Common myeloid progenitor, CD34-positive (primary cell): ENCODE measurements at regions not wholly inside any gene's neighbourhood (a gene's known extent, or its start where the extent isn't known, plus 50 kb on each side); places are given as distances from the start of the nearest gene placed in this dataset.

Experiments
- CTCF ChIA-PET: fragments of 350-600 bp; sonication (Branson Sonifier 250); formaldehyde crosslinking; loops from one replicate; lab custom pipeline; 2021; ENCODE audit warnings: antibody characterized with exemption; lab: Charles Lee
- POLR2A ChIA-PET: fragments of 350-600 bp; sonication (Branson Sonifier 250); formaldehyde crosslinking; loops from one replicate; lab custom pipeline; 2021; ENCODE audit warnings: antibody characterized with exemption; lab: Charles Lee
- DNase-seq, 3 donors: peaks; one replicate each; pipeline versions ENCODE4 v3.0.0 to v3.0.0-alpha.2; 2013
- H3K27ac ChIP-seq, 2 experiments: 1 replicate in 1 of 2; 2 replicates in 1 of 2; pipeline ENCODE4 v1.7.0; 2013; ENCODE audit warnings: inconsistent platforms in 2 of 2, low read length in 2 of 2, mild to moderate bottlenecking in 2 of 2, low read depth in 1 of 2, moderate library complexity in 1 of 2; ENCODE audit not compliant: severe bottlenecking in 2 of 2, insufficient read depth in 1 of 2, poor library complexity in 1 of 2
- H3K27me3 ChIP-seq, 5 experiments: replicated peaks in 2 of 5; 1 replicate in 3 of 5; 2 replicates in 2 of 5; pipeline versions ENCODE4 v1.6.1 to v1.7.0; 2013; ENCODE audit warnings: low read length in 4 of 5, mild to moderate bottlenecking in 2 of 5, moderate library complexity in 2 of 5, inconsistent platforms in 1 of 5; ENCODE audit not compliant: insufficient read depth in 5 of 5, control insufficient read depth in 4 of 5
- H3K36me3 ChIP-seq, 4 experiments: 1 replicate in 2 of 4; 2 replicates in 2 of 4; pipeline versions ENCODE4 v1.6.1 to v1.7.0; 2013; ENCODE audit warnings: low read length in 3 of 4, control low read depth in 1 of 4, mild to moderate bottlenecking in 1 of 4; ENCODE audit not compliant: control insufficient read depth in 4 of 4, insufficient read depth in 4 of 4
- H3K4me1 ChIP-seq, 4 experiments: 1 replicate in 3 of 4; 2 replicates in 1 of 4; pipeline versions ENCODE4 v1.6.1 to v1.7.1; 2013; ENCODE audit warnings: low read length in 3 of 4, mild to moderate bottlenecking in 3 of 4, control low read depth in 1 of 4, inconsistent platforms in 1 of 4, moderate library complexity in 1 of 4; ENCODE audit not compliant: control insufficient read depth in 4 of 4, insufficient read depth in 4 of 4; ENCODE audit errors: control extremely low read depth in 1 of 4
- H3K4me3 ChIP-seq, 7 experiments: 1 replicate in 4 of 7; 2 replicates in 3 of 7; pipeline versions ENCODE4 v1.5.1 to v1.7.0; 2013; ENCODE audit warnings: mild to moderate bottlenecking in 7 of 7, low read length in 6 of 7, moderate library complexity in 6 of 7, inconsistent platforms in 2 of 7, low read depth in 2 of 7, control low read depth in 1 of 7; ENCODE audit not compliant: insufficient read depth in 4 of 7, control insufficient read depth in 1 of 7; ENCODE audit errors: extremely low read depth in 1 of 7
- H3K9me3 ChIP-seq, 5 experiments: 1 replicate in 4 of 5; 2 replicates in 1 of 5; pipeline versions ENCODE4 v1.6.1 to v1.7.1; 2013; ENCODE audit warnings: low read length in 4 of 5, mild to moderate bottlenecking in 2 of 5, inconsistent platforms in 1 of 5, low read depth in 1 of 5, moderate library complexity in 1 of 5; ENCODE audit not compliant: control insufficient read depth in 4 of 5, insufficient read depth in 2 of 5; ENCODE audit errors: control extremely low read depth in 1 of 5
- WGBS: methylation state at CpG from one replicate; pipeline ENCODE4 v1.1.5; 2013; ENCODE audit not compliant: insufficient coverage; 5-methylcytosine and 5-hydroxymethylcytosine counted together

GRCh38 chr13:78410164-78410563, 193.2 kb downstream of the POU4F1 start:
- CTCF ChIA-PET: no interaction called here
- H3K4me3 ChIP-seq: no peak overlapping the region
- no peaks in the 10 kb centered on the region for H3K4me1 ChIP-seq
- no peaks in the 10 kb centered on the region for H3K36me3 ChIP-seq
- DNase-seq: no peak
- peaks cover 0 to 2% (median 0%) of the 10 kb centered on the region in 5 experiments for H3K27me3 ChIP-seq
- WGBS: 83% methylated on average over 1 of the region's 2 CpGs
- POLR2A ChIA-PET: interaction anchor here (0.7 kb wide), 1 partner anchor 1389 kb away, joined by 3 read pairs; no protein-coding TSS in a partner anchor
- H3K9me3 ChIP-seq: no peaks in the 10 kb centered on the region
- H3K27ac ChIP-seq: no peak overlapping the region

- WGBS: 100% methylated on average over 1 of the region's 2 CpGs
- no peaks in the 10 kb centered on the region for H3K4me1 ChIP-seq
- ChIA-PET CTCF (no interaction called here), POLR2A (no interaction called here)
- peaks cover 0 to 2% (median 0%) of the 10 kb centered on the region in 5 experiments for H3K27me3 ChIP-seq
- no peak for DNase-seq
- H3K4me3 ChIP-seq: no peak overlapping the region
- H3K27ac ChIP-seq: no peak overlapping the region
- no peaks in the 10 kb centered on the region for H3K36me3 ChIP-seq
- H3K9me3 ChIP-seq: no peaks in the 10 kb centered on the region
Measured at GRCh38 chr13:78409172-78409571, 194.2 kb downstream of the POU4F1 start.

GRCh38 chr13:78404846-78405360, 198.4 kb downstream of the POU4F1 start:
- Histone ChIP-seq H3K4me1 (no peaks in the 10 kb centered on the region), H3K27ac (peak overlapping the region in 1 of 2 experiments; percentile 0), H3K36me3 (no peaks in the 10 kb centered on the region), H3K27me3 (no peaks in the 10 kb centered on the region), H3K4me3 (no peak overlapping the region), H3K9me3 (no peaks in the 10 kb centered on the region)
- WGBS: 43% methylated on average over 6 of the region's 6 CpGs
- POLR2A ChIA-PET: no interaction called here
- CTCF ChIA-PET: no interaction called here
- DNase-seq: peak in 2 of 3 donors; percentile 80

GRCh38 chr13:78402708-78403400, 200.5 kb downstream of the POU4F1 start:
- H3K36me3 ChIP-seq: no peaks in the 10 kb centered on the region
- H3K27ac ChIP-seq: no peak overlapping the region
- peak in 2 of 3 donors; percentile 75 to 79 for DNase-seq
- ChIA-PET POLR2A (no interaction called here), CTCF (interaction anchor here (1.0 to 1.1 kb wide), 2 partner anchors 14 to 28 kb away, joined by 3 read pairs; no protein-coding TSS in a partner anchor)
- WGBS: 40% methylated on average over 1 of the region's 2 CpGs
- no peaks in the 10 kb centered on the region for H3K9me3 ChIP-seq
- H3K4me1 ChIP-seq: no peaks in the 10 kb centered on the region
- peaks cover 0 to 2% (median 0%) of the 10 kb centered on the region in 5 experiments for H3K27me3 ChIP-seq
- no peak overlapping the region for H3K4me3 ChIP-seq

GRCh38 chr13:78401873-78402707, 201.3 kb downstream of the POU4F1 start:
- POLR2A ChIA-PET: no interaction called here

GRCh38 chr13:78398743-78399410, 204.5 kb downstream of the POU4F1 start:
- no peaks in the 10 kb centered on the region for H3K9me3 ChIP-seq
- CTCF ChIA-PET: no interaction called here

More at GRCh38 chr13:78401873-78402707, 201.3 kb downstream of the POU4F1 start:
- peaks cover 0 to 2% (median 0%) of the 10 kb centered on the region in 5 experiments for H3K27me3 ChIP-seq
- 93% methylated on average over 6 of the region's 7 CpGs for WGBS
- CTCF ChIA-PET: interaction anchor here (1.0 kb wide), 1 partner anchor 29 kb away, joined by 3 read pairs; no protein-coding TSS in a partner anchor
- H3K36me3 ChIP-seq: no peaks in the 10 kb centered on the region
- no peak overlapping the region for H3K4me3 ChIP-seq
- no peak for DNase-seq
- H3K9me3 ChIP-seq: no peaks in the 10 kb centered on the region
- no peaks in the 10 kb centered on the region for H3K4me1 ChIP-seq
- H3K27ac ChIP-seq: no peak overlapping the region

More at GRCh38 chr13:78398743-78399410, 204.5 kb downstream of the POU4F1 start:
- H3K4me1 ChIP-seq: no peaks in the 10 kb centered on the region
- no peaks in the 10 kb centered on the region for H3K36me3 ChIP-seq
- H3K4me3 ChIP-seq: no peak overlapping the region
- H3K27me3 ChIP-seq: peaks cover 0 to 2% (median 0%) of the 10 kb centered on the region in 5 experiments
- 73% methylated on average over 4 of the region's 4 CpGs for WGBS
- H3K27ac ChIP-seq: no peak overlapping the region
- no peak for DNase-seq
- POLR2A ChIA-PET: no interaction called here
